Coronary artery (tissue), 2 donors: ENCODE measurements at regions not wholly inside any gene's neighbourhood (a gene's known extent, or its start where the extent isn't known, plus 50 kb on each side); places are given as distances from the start of the nearest gene placed in this dataset.

ENCODE experiments used
- DNase-seq: peaks from one replicate; pipeline ENCODE4 v3.0.0-alpha.2; 2017; ENCODE audit warnings: low spot score
- H3K27ac ChIP-seq, 2 donors: fragments of 200-600 bp; sonication (generic); one replicate each; pipeline ENCODE4 v1.5.1; 2016 to 2019
- H3K4me3 ChIP-seq: fragments of 200-600 bp; sonication (generic); 2 replicates; pipeline ENCODE4 v1.5.1; 2016; ENCODE audit warnings: mild to moderate bottlenecking, moderate library complexity
- TF ChIP-seq, protein P1 (sequence below): fragments of 200-600 bp; sonication (generic); IDR thresholded peaks from one replicate; pipeline ENCODE4 v1.5.1; 2019; ENCODE audit warnings: antibody characterized with exemption

DNA sequence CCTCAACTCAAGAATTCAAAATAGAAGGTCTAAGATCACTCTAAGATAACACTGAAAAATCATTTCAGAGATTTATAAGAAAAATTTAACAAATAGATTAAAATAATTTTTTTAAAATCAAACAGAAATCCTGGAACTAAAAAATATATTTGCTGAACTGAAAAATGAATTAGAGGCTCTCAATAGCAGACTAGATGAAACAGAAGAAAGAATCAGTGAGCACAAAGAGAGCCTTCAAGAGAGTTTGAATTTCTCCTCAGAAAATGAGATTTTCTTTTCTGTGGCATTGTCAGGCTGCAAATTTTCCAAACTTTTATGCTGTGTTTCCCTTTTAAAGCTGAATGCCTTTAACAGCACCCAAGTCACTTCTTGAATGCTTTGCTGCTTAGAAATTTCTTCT, 335.0 kb upstream of the SLC7A11 start:
- TF ChIP-seq, protein P1, sequence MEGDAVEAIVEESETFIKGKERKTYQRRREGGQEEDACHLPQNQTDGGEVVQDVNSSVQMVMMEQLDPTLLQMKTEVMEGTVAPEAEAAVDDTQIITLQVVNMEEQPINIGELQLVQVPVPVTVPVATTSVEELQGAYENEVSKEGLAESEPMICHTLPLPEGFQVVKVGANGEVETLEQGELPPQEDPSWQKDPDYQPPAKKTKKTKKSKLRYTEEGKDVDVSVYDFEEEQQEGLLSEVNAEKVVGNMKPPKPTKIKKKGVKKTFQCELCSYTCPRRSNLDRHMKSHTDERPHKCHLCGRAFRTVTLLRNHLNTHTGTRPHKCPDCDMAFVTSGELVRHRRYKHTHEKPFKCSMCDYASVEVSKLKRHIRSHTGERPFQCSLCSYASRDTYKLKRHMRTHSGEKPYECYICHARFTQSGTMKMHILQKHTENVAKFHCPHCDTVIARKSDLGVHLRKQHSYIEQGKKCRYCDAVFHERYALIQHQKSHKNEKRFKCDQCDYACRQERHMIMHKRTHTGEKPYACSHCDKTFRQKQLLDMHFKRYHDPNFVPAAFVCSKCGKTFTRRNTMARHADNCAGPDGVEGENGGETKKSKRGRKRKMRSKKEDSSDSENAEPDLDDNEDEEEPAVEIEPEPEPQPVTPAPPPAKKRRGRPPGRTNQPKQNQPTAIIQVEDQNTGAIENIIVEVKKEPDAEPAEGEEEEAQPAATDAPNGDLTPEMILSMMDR = no peak
- DNase-seq = no peak
- H3K4me3 ChIP-seq = no peak overlapping the region
- no peak overlapping the region for H3K27ac ChIP-seq

DNA sequence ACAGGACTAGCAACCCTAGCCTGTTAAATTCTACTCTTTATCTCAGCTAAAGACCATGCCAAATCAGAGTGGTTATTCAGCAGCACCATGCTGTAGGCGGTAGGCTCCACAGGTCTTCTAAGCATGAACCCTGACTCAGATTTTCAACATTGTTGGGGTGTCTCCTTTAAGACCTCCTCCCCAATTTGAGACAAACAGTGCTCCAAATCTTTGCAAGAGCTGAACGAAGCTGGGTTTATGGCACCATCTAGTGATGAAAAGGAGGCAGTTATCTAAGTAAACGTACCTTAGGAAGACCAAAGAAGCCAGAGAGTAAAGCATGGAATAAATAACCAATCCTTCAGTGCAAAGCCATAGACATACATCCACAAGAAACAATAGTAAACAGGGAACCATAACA, 334.5 kb upstream of the SLC7A11 start:
- TF ChIP-seq, protein P1 = no peak
- H3K27ac ChIP-seq = no peak overlapping the region
- DNase-seq = no peak
- no peak overlapping the region for H3K4me3 ChIP-seq

DNA sequence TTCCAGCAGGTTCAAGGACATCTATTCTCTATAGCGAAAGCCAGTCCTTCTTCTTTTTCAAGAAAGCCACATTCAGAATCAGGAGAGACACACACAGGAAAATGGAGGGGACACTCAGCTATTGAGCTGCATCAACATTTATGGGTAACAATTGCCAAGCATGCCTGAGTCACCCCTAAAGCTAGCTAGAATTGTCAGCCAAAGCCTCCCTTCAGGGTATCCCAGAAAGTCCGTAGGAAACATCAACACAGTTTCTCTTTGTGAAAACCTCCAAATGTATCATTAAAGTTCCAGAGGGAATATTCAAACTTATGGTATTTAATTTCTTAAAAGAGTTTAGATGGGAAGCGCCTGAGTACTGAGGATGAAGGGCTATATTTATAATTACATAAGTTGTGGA, 331.1 kb upstream of the SLC7A11 start:
- no peak for DNase-seq
- Histone ChIP-seq H3K27ac (no peak overlapping the region), H3K4me3 (no peak overlapping the region)
- TF ChIP-seq, protein P1 = no peak

DNA sequence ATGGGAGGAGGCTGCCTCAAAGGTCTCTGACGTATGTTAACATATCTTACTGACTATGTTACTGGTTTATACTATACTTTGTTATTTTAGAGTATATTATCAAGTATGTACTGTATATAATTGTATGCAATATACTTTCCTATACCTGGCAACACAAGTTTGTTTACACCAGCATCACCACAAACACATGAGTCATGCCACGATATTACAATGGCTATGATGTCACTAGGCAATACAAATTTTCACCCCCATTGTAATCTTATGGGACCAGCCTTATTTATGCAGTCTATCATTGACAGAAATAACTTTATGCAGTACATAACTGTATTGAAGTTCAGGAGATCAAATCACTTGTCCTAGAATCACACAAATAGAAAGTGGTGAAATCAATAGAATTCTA, 329.9 kb upstream of the SLC7A11 start:
- DNase-seq = no peak
- H3K4me3 ChIP-seq = no peak overlapping the region
- H3K27ac ChIP-seq = no peak overlapping the region
- TF ChIP-seq, protein P1 = no peak

DNA sequence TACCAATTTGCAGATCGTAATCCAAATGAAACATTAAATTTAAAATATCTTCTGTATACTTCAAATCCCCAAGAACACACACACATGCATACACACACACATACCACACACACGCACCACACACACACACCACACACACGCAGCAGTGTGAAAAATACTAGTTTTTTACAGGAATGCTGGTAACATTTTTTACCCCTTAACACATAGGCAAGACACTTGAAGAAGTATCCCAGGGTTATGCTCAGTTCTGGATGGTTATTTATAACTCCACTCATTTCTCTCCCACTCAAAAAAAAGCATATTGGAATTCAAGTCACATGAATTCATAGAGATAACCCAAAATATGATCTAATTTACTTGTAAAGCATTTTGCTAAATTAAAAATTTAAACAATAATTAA, 325.5 kb upstream of the SLC7A11 start:
- Histone ChIP-seq H3K4me3 (no peak overlapping the region), H3K27ac (no peak overlapping the region)
- DNase-seq = no peak
- TF ChIP-seq, protein P1 = no peak

DNA sequence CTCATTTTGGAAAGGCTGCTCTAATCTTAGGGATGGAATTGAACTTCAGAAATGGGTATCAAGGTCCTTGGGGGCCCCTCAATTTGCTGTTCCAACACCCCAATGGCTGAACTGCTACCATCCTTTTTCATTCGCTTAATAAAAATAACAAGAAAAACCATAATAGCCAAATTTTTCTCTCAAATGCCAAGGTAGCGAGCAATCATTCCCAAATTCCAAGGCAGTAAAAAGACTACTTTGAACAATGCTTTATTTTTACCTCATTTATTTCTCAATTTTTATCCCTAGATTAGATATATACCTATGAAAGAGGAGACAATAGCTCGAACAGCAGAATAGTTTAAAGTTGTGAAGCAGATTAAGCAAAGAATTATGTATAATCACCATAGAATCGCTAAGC, 323.4 kb upstream of the SLC7A11 start:
- DNase-seq = no peak
- H3K27ac ChIP-seq = no peak overlapping the region
- TF ChIP-seq, protein P1 = no peak
- no peak overlapping the region for H3K4me3 ChIP-seq

DNA sequence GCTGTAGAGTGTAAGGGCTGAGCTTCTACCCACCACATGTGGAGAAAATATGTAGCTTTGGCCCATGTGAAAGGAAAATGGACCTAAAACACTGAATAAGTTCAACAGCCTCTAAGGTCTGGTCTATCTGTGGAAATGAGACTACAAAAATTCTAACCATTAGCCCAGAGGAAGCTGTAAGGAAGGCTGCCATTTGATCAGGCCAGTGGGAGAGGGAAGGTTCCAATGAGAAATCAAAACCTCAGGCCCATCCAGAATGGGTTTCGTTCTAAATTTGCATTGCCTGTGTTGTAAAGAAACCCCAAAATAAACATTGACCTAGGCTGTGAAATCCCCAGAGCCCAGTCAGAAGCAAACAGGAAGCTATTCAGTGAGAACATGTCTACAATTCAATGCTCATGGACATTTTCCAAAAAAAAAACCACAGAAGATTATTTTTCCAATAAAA, 320.4 kb upstream of the SLC7A11 start:
- TF ChIP-seq, protein P1 = no peak
- Histone ChIP-seq H3K27ac (peak overlapping the region in 1 of 2 donors; percentile 19), H3K4me3 (no peak overlapping the region)
- DNase-seq = no peak
